Right cardiac atrium (tissue), 5 donors: ENCODE measurements at regions not wholly inside any gene's neighbourhood (a gene's known extent, or its start where the extent isn't known, plus 50 kb on each side); places are given as distances from the start of the nearest gene placed in this dataset.

Experiments
- ATAC-seq, 2 donors: fragments of 200-7000 bp; cut with Tn5 transposase; one replicate each; pipeline versions ENCODE4 v1.8.0 to v1.9.1; 2020; ENCODE audit warnings: moderate library complexity in 2 of 2, mild to moderate bottlenecking in 1 of 2
- DNase-seq, 3 donors: peaks; one replicate each; pipeline ENCODE4 v3.0.0-alpha.2; 2020
- H3K27ac ChIP-seq: one replicate; pipeline ENCODE4 v1.5.1; 2013; ENCODE audit warnings: mild to moderate bottlenecking, low read length, control low read depth, moderate library complexity
- H3K27me3 ChIP-seq: one replicate; pipeline ENCODE4 v1.6.1; 2013; ENCODE audit not compliant: control insufficient read depth, insufficient read depth
- H3K4me1 ChIP-seq: one replicate; pipeline ENCODE4 v1.6.1; 2013; ENCODE audit warnings: low read length; ENCODE audit not compliant: control insufficient read depth, insufficient read depth
- H3K4me3 ChIP-seq: one replicate; pipeline ENCODE4 v1.5.1; 2013; ENCODE audit warnings: low read length, control low read depth
- H3K9me3 ChIP-seq: one replicate; pipeline ENCODE4 v1.6.1; 2013; ENCODE audit warnings: low read length; ENCODE audit not compliant: control insufficient read depth
- whole genome bisulfite sequencing: extraction: QIAGEN DNeasy Blood & Tissue Kit; methylation state at CpG from one replicate; pipeline ENCODE4 v1.1.7; 2013; 5-methylcytosine and 5-hydroxymethylcytosine counted together
- intact Hi-C, 4 donors: fragments of 100-400 bp; cut with DNase I; formaldehyde crosslinking; loops; one replicate each; pipeline versions ENCODE4 v1.11.0 to v1.14.0; 2022 to 2023
- donor health status: healthy with polysubstance abuse.
- donor health status: DM: no; HTN: yes; CAD: no.
- donor health status: DM: no; HTN: no; CAD: no.
- donor health status: DM: no; HTN: yes; CAD: no; lungs with severe emphysema.
- donor health status: DM: yes; HTN: yes; CAD: no.

- no peaks in the 10 kb centered on the region for H3K27me3 ChIP-seq
- ATAC-seq (no peak), DNase-seq (no peak)
- H3K27ac ChIP-seq, result no peak overlapping the region
- no peak overlapping the region for H3K4me3 ChIP-seq
- no peaks in the 10 kb centered on the region for H3K4me1 ChIP-seq
- no peaks in the 10 kb centered on the region for H3K9me3 ChIP-seq
- intact Hi-C loops, result no loop called here
- 67% methylated on average over 3 of the region's 3 CpGs for WGBS
Observed at GRCh38 chr15:60057554-60057953, 53.4 kb downstream of the FOXB1 start.

GRCh38 chr15:60059186-60059585 lies 55.1 kb downstream of the FOXB1 start:
- ATAC-seq (no peak), DNase-seq (no peak)
- Histone ChIP-seq H3K9me3 (no peaks in the 10 kb centered on the region), H3K27me3 (no peaks in the 10 kb centered on the region), H3K27ac (no peak overlapping the region), H3K4me1 (no peaks in the 10 kb centered on the region), H3K4me3 (no peak overlapping the region)
- intact Hi-C loops, result no loop called here
- 92% methylated on average over 1 of the region's 1 CpG for WGBS

- intact Hi-C loops, result no loop called here
- no peak overlapping the region for H3K27ac ChIP-seq
- no peaks in the 10 kb centered on the region for H3K27me3 ChIP-seq
- DNase-seq (no peak), ATAC-seq (no peak)
- no peaks in the 10 kb centered on the region for H3K4me1 ChIP-seq
- H3K4me3 ChIP-seq, result no peak overlapping the region
- WGBS, result 87% methylated on average over 1 of the region's 1 CpG
- H3K9me3 ChIP-seq, result no peaks in the 10 kb centered on the region
Observed at GRCh38 chr15:60061758-60062157, 57.6 kb downstream of the FOXB1 start.

- H3K27ac ChIP-seq, result no peak overlapping the region
- intact Hi-C loops, result no loop called here
- no peaks in the 10 kb centered on the region for H3K27me3 ChIP-seq
- ATAC-seq (no peak), DNase-seq (no peak)
- H3K9me3 ChIP-seq, result no peaks in the 10 kb centered on the region
- 91% methylated on average over 3 of the region's 3 CpGs for WGBS
- no peak overlapping the region for H3K4me3 ChIP-seq
- no peaks in the 10 kb centered on the region for H3K4me1 ChIP-seq
Observed at GRCh38 chr15:60062826-60063225, 58.7 kb downstream of the FOXB1 start.

DNA sequence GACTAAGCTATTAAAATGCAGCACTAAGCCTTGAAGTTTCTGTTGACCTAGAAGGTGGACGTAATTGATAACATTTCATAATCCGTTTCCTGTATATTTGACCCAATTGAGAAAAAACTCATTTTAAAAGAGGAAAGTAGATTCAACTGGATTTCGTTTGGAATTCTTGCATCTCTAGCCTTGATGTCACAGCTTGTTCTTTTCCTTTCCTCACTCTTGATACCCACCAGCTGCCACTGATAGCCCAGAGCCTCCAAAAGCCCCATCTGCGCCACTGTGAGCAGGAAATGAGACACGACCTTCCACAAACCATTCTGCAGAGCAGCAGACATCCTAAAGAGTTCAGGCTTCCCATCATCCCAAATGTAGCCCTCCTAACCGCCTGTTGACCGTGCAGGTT lies 61.8 kb downstream of the FOXB1 start:
- 50% methylated on average over 7 of the region's 7 CpGs for WGBS
- Histone ChIP-seq H3K4me3 (no peak overlapping the region), H3K4me1 (no peaks in the 10 kb centered on the region), H3K9me3 (no peaks in the 10 kb centered on the region), H3K27ac (no peak overlapping the region), H3K27me3 (no peaks in the 10 kb centered on the region)
- no peak for ATAC-seq
- intact Hi-C loops, result no loop called here
- peak in 1 of 3 donors; percentile 38 for DNase-seq

DNA sequence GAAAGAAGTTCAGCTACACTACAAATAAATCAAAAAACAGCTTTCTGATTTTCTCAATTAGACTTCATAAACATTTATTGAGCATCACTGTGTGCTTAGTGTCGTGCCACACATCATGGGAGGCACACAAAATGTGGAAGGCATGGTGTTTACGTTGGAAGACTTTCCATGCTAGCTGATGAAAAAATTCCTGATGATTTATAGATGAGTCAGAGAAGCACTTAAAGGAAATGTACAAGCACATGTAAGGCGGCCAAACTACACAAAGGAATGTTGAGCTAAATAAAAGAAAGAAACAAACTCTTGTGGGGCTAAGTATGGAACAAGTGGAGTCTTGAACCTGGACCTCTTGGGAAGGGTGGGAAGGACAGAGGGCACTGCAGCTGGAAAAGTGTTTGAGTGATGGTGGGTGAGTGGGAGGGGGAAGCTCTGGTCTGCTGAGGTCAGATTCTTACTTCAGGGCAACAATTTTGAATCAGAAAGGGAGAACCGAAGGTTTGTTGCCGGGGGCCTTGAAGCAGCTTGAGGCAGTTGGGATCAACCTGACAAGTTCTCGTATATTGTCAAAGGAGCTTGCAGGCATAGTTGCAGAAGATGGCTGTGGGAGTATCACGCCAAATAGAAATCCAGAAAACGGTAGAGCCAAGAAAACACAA lies 66.9 kb downstream of the FOXB1 start:
- 61% methylated on average over 8 of the region's 8 CpGs for WGBS
- intact Hi-C loops, result no loop called here

GRCh38 chr15:60072826-60073465 lies 68.8 kb downstream of the FOXB1 start:
- WGBS, result 64% methylated on average over 5 of the region's 5 CpGs

More for the DNA sequence above, 66.9 kb downstream of the FOXB1 start:
- no peak for ATAC-seq
- H3K27ac ChIP-seq, result no peak overlapping the region
- peaks cover 3% of the 10 kb centered on the region for H3K27me3 ChIP-seq
- no peak overlapping the region for H3K4me3 ChIP-seq
- no peak for DNase-seq
- H3K4me1 ChIP-seq, result no peaks in the 10 kb centered on the region
- H3K9me3 ChIP-seq, result peaks cover 4% of the 10 kb centered on the region

DNA sequence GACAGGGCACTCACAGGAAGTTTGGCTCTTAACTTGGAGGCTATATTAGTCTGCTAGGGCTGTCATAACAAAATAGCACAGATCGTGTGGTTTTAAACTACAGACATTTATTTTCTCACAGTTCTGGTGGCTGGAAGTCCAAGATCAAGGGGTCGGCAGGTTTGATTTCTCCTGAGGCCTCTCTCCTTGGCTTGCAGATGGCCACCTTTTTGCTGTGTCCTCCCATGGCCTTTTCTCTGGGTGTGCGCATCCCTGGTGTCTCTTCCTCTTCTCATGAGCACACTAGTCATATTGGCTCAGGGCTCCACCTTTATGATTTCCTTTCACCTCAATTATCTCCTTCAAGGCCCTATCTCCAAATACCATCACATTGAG lies 69.3 kb downstream of the FOXB1 start:
- peaks cover 7% of the 10 kb centered on the region for H3K27me3 ChIP-seq
- intact Hi-C loops, result no loop called here
- ATAC-seq, result no peak
- H3K4me3 ChIP-seq, result no peak overlapping the region
- DNase-seq, result no peak
- H3K9me3 ChIP-seq, result peaks cover 4% of the 10 kb centered on the region
- WGBS, result 94% methylated on average over 3 of the region's 3 CpGs
- H3K4me1 ChIP-seq, result no peaks in the 10 kb centered on the region
- H3K27ac ChIP-seq, result no peak overlapping the region

More at GRCh38 chr15:60072826-60073465, 68.8 kb downstream of the FOXB1 start:
- intact Hi-C loops, result no loop called here
- no peak for DNase-seq
- Histone ChIP-seq H3K4me1 (no peaks in the 10 kb centered on the region), H3K9me3 (peaks cover 4% of the 10 kb centered on the region), H3K27ac (no peak overlapping the region), H3K4me3 (no peak overlapping the region), H3K27me3 (peaks cover 7% of the 10 kb centered on the region)
- ATAC-seq, result no peak

DNA sequence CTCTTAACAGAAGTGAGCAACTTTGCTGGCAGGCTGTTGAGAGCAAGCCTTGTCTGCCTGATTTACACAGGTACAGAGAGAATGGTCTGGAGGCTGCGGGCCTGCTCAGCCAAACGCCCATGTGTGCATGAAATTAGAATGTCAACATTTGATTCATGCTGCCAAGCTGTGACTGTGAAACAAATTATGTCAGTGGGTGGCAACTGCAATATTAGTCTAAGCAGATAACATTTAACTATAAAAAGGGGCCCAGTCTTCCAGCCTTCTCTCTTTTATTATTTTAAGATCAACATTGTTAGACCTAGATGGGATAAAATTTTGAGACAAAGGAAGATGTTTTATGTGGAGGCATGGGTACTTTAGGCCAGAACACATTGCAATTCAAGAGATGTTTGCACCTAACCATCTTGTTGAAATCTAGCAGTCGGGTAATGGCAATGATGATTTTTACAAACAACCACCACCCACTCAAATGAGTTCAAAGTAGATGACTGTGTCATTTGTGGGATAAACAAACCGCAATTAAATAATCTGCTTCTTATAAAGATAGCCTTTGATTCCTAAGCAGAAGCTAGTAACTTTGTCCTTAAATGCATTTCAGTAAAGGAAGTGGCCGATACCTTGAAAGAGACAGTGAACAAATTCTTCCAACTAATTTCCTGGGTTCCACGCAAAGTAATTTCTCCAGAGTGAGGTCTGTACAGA lies 70.2 kb downstream of the FOXB1 start:
- Histone ChIP-seq H3K4me1 (no peaks in the 10 kb centered on the region), H3K9me3 (peaks cover 4% of the 10 kb centered on the region), H3K27ac (no peak overlapping the region), H3K27me3 (peaks cover 7% of the 10 kb centered on the region), H3K4me3 (no peak overlapping the region)
- DNase-seq (no peak), ATAC-seq (no peak)
- intact Hi-C loops, result no loop called here
- 66% methylated on average over 6 of the region's 6 CpGs for WGBS

DNA sequence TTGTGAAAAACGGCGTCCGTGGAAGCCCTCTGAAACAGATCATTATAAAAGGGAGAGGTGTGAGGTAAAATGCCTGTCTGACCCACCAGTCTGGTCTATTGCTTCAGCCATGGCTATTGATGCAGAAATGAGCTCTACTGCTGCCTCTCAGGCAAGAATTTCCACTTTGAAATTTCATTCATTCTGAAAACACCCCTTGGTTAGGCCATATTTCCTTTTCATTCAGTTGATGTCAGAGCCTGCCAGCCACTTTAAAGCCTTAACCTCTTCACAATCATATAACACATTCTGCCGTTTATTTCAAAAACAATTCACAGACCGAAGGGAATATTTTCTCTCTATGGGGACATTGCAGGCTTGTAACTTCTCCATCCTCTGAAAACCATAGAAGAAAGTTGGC lies 71.9 kb downstream of the FOXB1 start:
- H3K4me1 ChIP-seq, result no peaks in the 10 kb centered on the region
- DNase-seq, result no peak
- WGBS, result 71% methylated on average over 5 of the region's 5 CpGs
- peaks cover 7% of the 10 kb centered on the region for H3K27me3 ChIP-seq
- H3K27ac ChIP-seq, result no peak overlapping the region
- H3K9me3 ChIP-seq, result peaks cover 4% of the 10 kb centered on the region
- ATAC-seq, result no peak
- H3K4me3 ChIP-seq, result no peak overlapping the region
- intact Hi-C loops, result no loop called here

DNA sequence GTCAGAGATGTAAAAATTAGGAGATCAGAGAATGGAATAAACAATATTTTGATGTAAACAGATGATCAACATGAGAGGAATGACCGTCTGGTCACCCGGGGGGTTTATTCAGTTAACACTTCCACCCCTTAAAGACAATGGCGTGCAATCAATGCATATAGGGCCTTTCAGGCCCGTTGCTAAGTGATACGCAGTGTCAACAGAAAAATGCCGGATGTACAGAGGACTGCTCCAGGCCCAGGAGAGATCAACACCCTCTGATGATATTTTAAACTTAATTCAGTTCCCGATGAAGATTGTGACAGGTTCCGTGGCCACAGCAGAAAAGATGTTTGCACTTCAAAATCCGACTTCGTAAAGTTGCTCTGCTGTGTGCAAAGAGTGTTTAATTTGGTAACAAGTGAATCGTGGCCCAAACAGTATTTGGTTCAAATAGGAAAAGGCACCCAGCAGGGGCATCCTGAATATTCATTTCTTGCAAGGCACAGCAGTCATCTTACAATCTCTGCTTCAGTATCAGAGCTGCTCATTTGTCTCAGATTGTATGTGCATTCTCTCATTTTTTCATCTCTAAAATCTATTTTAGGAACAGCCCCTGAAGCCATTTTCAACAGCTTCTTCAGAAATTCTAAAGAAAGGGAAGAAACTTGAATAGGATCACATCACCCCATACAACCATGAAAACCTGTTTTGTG lies 72.6 kb downstream of the FOXB1 start:
- 52% methylated on average over 11 of the region's 11 CpGs for WGBS
- peaks cover 7% of the 10 kb centered on the region for H3K27me3 ChIP-seq
- intact Hi-C loops, result no loop called here

More for the DNA sequence above, 72.6 kb downstream of the FOXB1 start:
- DNase-seq (no peak), ATAC-seq (no peak)
- Histone ChIP-seq H3K27ac (no peak overlapping the region), H3K9me3 (peaks cover 4% of the 10 kb centered on the region), H3K4me1 (no peaks in the 10 kb centered on the region), H3K4me3 (no peak overlapping the region)
